ENCODE measurements at regions not wholly inside any gene's neighbourhood (a gene's known extent, or its start where the extent isn't known, plus 50 kb on each side); places are given as distances from the start of the nearest gene placed in this dataset.

DNA sequence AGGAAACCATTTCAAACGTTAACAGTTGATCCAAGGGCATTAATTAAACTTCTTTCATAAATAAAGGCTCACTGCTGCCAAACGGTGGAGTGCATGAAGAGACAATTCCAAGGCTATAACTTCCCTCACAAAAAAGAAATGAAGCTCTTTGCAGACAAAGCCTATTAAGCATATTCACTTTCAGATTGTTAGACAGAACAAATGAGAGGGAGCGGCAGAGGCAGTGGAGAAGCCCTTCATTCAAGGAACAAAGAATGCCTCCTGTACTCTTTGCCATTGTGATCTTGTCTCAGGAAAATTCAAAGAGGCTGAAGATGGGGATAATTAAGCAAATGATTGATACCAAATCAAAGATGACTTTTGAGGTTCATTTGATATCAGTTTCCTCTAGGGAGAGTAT, 370.5 kb upstream of the FAT1 start:
- no peak for TF ChIP-seq NFIC (IDR thresholded peaks at IDR 0.05)
- TF ChIP-seq, protein P1, sequence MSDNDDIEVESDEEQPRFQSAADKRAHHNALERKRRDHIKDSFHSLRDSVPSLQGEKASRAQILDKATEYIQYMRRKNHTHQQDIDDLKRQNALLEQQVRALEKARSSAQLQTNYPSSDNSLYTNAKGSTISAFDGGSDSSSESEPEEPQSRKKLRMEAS (IDR thresholded peaks at IDR 0.05): no peak
- no peak for TF ChIP-seq EP300 (IDR thresholded peaks at IDR 0.05; ENCODE audit: borderline replicate concordance)
- TF ChIP-seq CEBPB (IDR thresholded peaks at IDR 0.05): no peak
- no peak for TF ChIP-seq CREB1 (IDR thresholded peaks at IDR 0.05; ENCODE audit: low read depth)
- no peak for TF ChIP-seq EGR1 (IDR thresholded peaks at IDR 0.05)
- TF ChIP-seq TAF1 (IDR thresholded peaks at IDR 0.05; ENCODE audit: low read depth): no peak
- TF ChIP-seq, protein P2, sequence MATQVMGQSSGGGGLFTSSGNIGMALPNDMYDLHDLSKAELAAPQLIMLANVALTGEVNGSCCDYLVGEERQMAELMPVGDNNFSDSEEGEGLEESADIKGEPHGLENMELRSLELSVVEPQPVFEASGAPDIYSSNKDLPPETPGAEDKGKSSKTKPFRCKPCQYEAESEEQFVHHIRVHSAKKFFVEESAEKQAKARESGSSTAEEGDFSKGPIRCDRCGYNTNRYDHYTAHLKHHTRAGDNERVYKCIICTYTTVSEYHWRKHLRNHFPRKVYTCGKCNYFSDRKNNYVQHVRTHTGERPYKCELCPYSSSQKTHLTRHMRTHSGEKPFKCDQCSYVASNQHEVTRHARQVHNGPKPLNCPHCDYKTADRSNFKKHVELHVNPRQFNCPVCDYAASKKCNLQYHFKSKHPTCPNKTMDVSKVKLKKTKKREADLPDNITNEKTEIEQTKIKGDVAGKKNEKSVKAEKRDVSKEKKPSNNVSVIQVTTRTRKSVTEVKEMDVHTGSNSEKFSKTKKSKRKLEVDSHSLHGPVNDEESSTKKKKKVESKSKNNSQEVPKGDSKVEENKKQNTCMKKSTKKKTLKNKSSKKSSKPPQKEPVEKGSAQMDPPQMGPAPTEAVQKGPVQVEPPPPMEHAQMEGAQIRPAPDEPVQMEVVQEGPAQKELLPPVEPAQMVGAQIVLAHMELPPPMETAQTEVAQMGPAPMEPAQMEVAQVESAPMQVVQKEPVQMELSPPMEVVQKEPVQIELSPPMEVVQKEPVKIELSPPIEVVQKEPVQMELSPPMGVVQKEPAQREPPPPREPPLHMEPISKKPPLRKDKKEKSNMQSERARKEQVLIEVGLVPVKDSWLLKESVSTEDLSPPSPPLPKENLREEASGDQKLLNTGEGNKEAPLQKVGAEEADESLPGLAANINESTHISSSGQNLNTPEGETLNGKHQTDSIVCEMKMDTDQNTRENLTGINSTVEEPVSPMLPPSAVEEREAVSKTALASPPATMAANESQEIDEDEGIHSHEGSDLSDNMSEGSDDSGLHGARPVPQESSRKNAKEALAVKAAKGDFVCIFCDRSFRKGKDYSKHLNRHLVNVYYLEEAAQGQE (IDR thresholded peaks at IDR 0.05; ENCODE audit: low read depth): no peak
- TF ChIP-seq RAD21 (IDR thresholded peaks at IDR 0.05; ENCODE audit: low read depth): no peak
- TF ChIP-seq TEAD4 (IDR thresholded peaks at IDR 0.05): no peak
- TF ChIP-seq FOXM1 (IDR thresholded peaks at IDR 0.05; ENCODE audit: borderline replicate concordance, low read depth): no peak
- no peak for TF ChIP-seq YY1 (IDR thresholded peaks at IDR 0.05; ENCODE audit: low read depth)

Measured in Ishikawa (cell line).